NCI-H2196 (cell line): ENCODE measurements at regions not wholly inside any gene's neighbourhood (a gene's known extent, or its start where the extent isn't known, plus 50 kb on each side); places are given as distances from the start of the nearest gene placed in this dataset.
"Not testable (repeated sequence)": the region's sequence is repeated elsewhere in the genome, so short reads cannot be mapped to it uniquely, and the experiment has no call there.

Experiments used
- DNase-seq: peaks from one replicate; lab custom pipeline; 2025; ENCODE audit not compliant: unreplicated experiment; lab: John Stamatoyannopoulos, UW

DNA sequence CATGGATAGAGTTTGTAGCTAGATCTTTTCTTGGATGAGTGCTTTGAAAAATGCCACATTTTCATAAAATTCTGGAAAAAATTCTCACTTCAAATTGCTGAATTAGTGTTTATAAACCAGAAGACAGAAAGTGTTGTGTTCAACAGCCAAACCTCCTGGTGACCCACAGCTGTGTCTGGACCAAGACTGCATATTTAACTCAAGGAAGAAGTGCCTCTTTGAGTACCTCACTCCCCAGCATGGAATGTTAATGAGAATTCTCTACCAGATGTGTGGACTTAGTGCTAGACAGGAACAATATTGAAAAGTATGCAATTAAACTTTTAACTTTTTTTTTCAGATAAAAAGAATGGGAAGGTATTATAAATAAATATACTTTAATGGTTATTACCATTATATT lies 609.3 kb downstream of the COL12A1 start:
- no peak for DNase-seq

GRCh38 chr6:74594350-74594749 lies 611.5 kb downstream of the COL12A1 start:
- not testable (repeated sequence) for DNase-seq

GRCh38 chr6:74588094-74588832 lies 617.6 kb downstream of the COL12A1 start:
- DNase-seq: no peak

DNA sequence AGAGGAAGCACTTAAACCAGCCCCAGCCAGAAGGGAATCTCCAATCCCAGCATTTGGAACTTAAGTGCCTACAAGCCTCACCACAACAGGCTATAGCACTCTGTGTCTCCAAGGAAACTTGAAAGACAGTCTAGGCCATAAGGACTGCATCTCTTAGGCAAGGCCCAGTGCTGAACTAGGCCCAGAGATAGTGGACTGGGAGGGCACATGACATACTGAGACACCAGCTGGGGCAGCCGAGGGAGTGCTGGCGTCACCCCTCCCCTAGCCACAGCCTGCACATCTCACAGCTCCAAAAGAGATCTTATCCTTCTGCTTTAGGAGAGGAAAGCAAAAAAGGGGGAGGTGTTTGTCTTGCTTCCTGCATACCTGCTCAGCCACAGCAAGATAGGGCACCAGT lies 618.5 kb downstream of the COL12A1 start:
- DNase-seq: no peak

- DNase-seq: no peak
Measured at GRCh38 chr6:74585753-74586152, 620.1 kb downstream of the COL12A1 start.

GRCh38 chr6:74581681-74582080 lies 624.2 kb downstream of the COL12A1 start:
- DNase-seq: no peak

- DNase-seq: no peak
Measured at GRCh38 chr6:74579794-74580193, 626.1 kb downstream of the COL12A1 start.

DNA sequence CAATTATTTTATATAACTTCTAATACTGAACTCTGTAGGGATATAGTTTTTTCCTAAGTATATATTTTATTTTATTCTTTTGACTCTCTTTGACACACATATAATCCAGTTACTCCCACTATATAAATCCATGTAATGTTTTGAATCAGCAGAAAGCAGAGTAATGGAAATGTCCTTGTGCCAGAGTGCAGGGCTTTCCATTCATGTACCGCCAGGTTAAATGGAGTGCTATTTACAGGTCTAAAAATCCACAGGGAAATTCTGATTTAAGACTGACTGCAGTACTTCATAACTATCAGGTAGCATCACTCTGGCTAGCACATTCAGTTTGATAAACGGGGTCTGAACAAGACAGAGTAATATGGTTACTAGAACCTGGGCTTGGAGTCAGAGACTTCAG lies 626.8 kb downstream of the COL12A1 start:
- DNase-seq: no peak

DNA sequence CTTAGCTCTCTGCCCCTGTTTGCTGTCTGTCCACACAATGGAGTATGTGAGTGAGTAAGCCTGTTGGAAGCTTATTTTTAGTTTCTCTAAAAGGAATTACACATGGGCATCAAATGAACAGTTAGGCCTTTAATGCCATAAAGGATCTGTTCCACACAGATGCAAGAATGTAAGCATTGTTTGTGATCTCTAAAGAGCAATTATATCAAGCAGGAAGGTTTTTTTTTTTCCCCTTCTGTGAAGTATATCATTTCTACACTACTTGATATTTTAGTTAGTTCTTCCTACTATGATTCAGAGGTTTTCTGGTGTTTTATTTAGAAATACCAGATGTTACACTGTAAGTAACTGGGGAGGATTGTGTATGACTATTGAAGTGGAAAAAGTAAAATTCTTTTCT lies 627.5 kb downstream of the COL12A1 start:
- no peak for DNase-seq

DNA sequence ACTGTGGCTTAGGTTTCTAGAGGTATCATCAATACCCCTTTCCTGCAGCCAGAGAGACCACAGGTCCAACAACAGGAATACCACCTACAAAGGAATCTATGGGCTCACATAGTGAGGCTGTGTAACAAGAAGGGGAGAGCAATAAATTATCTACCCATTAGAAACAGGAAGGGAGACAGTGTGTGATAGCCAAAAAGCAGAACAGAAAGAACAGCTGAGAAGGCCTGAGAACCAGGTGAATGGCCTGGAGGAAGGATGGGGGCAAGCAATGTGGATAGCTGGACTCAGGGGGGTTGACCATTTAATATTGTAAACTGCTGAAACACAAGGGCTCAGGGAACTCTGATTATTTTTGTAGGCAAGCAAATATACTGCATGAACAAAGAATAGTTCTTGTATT lies 628.2 kb downstream of the COL12A1 start:
- no peak for DNase-seq

DNA sequence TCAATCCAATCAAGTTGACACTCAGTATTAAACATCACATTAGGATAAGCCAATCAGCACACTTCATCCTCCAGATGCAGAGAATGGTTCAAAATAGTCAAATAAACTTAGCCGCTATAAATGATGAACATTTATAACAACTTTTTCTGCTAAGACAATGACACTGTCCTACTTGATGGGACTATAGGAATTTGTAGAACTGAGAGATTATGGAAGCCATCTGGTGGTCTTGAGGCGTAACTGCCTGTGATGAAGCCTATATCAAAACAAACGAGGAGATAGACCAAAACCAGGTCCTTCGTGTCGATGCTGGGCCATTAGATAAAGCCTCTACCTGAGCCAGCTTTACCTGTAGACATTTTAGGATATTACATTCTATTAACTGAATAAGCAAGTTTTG lies 631.1 kb downstream of the COL12A1 start:
- DNase-seq: no peak

- DNase-seq: no peak
Measured at GRCh38 chr6:74573613-74574012, 632.2 kb downstream of the COL12A1 start.

- DNase-seq: no peak
Measured at GRCh38 chr6:74570044-74570443, 635.8 kb downstream of the COL12A1 start.

DNA sequence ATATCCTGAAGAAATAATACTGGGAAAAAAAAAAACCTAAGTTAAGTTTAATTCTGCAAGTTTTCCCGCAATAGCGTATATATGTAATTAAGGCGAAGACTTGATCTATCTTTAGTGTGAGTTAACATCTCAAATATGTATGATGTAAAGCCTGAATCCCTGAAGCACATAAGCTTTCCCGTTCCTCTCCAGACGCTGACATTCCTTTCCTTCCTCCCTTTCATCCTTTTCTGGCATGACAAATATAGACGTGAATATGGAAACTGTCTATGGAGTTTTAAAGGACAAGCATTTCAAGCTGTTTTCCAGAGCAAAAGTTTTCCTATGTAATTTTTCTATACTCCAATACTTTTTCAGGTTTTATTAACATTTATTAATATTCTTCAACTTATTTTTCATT lies 637.0 kb downstream of the COL12A1 start:
- no peak for DNase-seq

DNA sequence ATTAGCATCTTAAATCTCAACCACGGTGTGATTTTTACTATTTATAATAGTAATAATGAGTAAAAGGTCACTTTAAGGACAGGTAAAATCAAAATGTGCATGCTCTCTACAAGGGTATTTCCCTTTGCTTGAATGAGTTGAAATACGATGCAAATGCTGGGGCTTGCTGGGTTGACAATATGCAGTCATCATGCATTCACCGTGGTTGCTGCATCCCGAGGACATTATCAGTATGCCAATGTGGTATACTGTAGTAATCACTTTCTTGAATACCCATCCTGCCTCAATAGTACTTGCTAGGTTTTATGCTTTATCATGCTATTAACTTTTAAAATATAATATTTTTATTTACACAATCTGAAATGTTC lies 637.9 kb downstream of the COL12A1 start:
- DNase-seq: not testable (repeated sequence)

DNA sequence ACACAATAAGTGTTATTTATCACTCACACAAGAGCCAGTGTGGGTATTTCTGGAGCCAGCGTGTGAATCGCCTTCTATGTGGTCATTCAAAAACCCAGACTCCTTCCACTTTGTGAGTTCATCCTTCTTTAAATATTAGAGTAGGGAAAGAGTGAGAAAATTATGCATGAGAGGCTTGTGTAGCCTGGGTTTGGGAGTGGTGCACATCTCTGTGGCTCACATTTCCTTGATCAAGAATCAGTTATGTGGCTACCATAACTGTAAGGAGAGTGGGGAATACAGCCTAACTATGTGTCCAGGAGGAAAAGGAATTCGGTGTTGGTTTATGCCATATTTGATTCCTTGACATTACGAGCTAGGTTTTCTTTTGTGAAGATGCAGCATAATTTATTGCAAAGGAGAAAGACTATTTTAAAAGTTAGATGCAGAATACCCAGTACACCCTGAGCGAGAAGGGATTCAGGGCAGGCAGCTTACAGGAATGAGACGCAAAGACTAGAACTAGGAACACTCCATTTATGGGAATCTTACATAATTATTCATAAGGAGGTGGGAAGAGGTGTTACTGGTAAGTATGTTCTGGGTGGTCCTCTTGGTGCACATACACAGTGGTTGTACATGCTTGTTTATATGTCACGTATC lies 638.5 kb downstream of the COL12A1 start:
- no peak for DNase-seq

DNA sequence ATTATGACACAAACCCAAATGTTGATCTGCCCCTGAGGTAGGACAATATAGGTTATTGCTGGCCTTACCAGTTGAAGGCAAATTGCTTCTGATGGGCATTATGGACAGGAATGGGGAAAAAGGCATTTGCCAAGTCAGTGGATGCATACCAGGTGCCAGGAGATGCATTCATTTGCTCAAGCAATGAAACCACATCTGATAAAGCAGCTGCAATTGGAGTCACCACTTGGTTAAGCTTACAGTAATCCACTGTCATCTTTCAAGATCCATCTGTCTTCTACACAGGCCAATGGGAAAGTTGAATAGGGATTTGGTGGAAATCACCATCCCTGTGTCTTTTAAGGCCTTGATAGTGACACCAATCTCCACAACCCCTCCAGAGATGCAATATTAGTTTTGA lies 648.6 kb downstream of the COL12A1 start:
- no peak for DNase-seq

DNA sequence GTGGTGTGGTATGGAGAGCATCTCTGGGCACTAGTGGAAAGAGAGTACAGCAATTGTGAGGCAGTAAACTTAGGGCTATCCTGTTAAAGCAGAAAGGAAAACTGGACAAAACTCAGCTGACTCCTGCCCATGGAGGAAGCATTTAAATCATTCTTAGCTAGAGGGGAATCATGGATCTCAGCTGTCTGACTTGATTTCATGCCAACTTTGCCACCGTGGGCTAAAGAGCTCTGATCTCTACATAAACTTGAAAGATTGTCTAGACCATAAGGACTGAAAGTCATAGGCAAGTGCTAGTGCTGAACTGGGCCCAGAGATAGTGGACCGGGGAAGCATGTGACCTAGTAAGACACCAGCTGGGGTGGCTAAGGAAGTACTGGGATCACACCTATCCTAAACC lies 651.8 kb downstream of the COL12A1 start:
- no peak for DNase-seq

GRCh38 chr6:74551896-74552295 lies 654.0 kb downstream of the COL12A1 start:
- no peak for DNase-seq

GRCh38 chr6:74550821-74551220 lies 655.0 kb downstream of the COL12A1 start:
- DNase-seq: no peak

DNA sequence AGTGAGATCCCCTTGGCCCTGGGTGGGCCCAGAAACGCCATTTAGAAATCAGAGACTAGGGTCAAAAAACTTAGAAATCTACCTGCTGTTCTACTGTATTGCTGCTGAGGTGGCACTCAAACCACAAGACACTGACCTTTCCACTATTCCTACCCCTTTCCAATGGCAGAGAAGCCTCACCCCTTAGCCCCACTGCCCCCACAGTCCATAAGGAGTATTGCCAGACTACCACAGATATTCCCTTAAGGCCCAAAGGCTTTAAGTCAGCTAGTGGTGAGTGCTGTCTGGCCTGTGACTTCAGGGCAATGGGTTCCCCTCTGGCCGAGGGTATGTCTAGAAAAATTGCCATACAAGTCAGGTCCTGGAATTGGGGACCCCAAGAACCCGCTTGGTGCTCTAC lies 656.1 kb downstream of the COL12A1 start:
- DNase-seq: no peak

DNA sequence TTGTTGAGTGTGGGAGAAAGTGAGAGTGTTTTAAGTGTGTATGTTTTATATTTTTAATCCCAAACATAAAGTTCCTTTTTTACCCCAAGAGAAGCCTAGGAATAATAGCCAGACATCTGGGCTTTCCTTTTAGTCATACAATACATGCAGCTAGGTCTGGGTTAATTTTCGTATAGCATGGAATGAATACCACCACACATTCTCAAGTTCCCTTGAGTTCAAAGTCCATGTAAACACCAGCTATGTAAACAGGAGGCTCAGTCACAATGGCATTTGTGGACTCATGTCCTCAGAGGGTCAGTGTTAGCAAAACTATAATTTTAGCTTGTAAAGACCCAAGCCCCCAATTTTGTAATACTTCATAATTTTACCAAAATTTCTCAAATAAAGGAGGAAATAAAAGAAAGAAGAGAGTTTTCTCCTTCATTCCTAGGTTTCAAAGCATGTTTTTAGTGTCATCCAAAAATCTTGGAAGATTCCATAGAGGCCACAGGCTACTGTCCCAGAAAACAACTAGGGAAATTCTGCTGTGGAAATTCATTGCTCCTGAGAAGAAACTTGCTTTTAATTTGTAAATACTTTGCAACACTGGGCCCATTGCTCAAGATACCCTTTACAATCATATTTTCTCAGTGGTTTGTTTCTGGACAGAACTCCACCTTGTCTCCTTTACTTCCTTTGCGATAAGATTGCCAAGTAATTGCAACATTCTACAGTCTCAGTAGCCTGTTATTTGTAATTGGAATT lies 671.2 kb downstream of the COL12A1 start:
- no peak for DNase-seq
